ENCODE measurements at regions not wholly inside any gene's neighbourhood (a gene's known extent, or its start where the extent isn't known, plus 50 kb on each side); places are given as distances from the start of the nearest gene placed in this dataset.

GRCh38 chr5:58228896-58229295 is 231.0 kb downstream of the PLK2 start:
- no peaks in the 10 kb centered on the region for H3K27me3 ChIP-seq
- no peak for TF ChIP-seq EP300 (IDR thresholded peaks at IDR 0.05)
- TF ChIP-seq POLR2A (IDR thresholded peaks at IDR 0.05), result no peak
- no peak for TF ChIP-seq POLR2AphosphoS5 (IDR thresholded peaks at IDR 0.05)
- TF ChIP-seq CTCF (IDR thresholded peaks at IDR 0.05), result no peak
- H3K4me3 ChIP-seq, result no peak overlapping the region
- H3K9me3 ChIP-seq, result no peaks in the 10 kb centered on the region
- no peak overlapping the region for H3K27ac ChIP-seq
- 78 to 82% methylated on average over 5 of the region's 5 CpGs for WGBS, 2 donors (ENCODE audit: low coverage in 1 of 2)
- H3K36me3 ChIP-seq, result no peaks in the 10 kb centered on the region
- peak; percentile 19 for ATAC-seq
- peaks cover 0 to 5% (median 0%) of the 10 kb centered on the region in 3 donors for H3K4me1 ChIP-seq

DNA sequence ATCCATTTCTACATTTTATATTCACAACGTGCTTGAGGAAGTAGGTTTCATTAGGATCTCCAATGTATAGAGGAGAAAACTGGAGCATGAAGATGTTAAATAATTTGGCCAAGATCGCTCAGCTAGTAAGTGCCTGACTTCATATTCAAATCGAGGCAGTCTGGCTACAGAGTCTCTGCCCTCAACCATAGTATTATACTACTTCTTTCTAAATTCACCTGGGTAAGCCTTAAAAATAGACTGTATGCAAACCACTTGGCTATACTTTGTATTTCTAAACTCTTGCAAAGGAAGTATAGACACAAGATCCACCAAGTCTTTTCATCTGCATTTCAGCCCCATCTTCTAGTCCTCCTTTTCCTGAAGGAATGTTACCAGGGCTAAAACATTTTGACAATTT is 232.0 kb downstream of the PLK2 start:
- no peak overlapping the region for H3K27ac ChIP-seq
- no peaks in the 10 kb centered on the region for H3K36me3 ChIP-seq
- no peak overlapping the region for H3K4me3 ChIP-seq
- no peaks in the 10 kb centered on the region for H3K27me3 ChIP-seq
- H3K9me3 ChIP-seq, result no peaks in the 10 kb centered on the region
- 72 to 74% methylated on average over 3 of the region's 3 CpGs for WGBS, 2 donors (ENCODE audit: low coverage in 1 of 2)
- no peak for ATAC-seq
- TF ChIP-seq POLR2A (IDR thresholded peaks at IDR 0.05), result no peak
- TF ChIP-seq POLR2AphosphoS5 (IDR thresholded peaks at IDR 0.05), result no peak
- TF ChIP-seq CTCF (IDR thresholded peaks at IDR 0.05), result no peak
- TF ChIP-seq EP300 (IDR thresholded peaks at IDR 0.05), result no peak
- H3K4me1 ChIP-seq, result peaks cover 0 to 5% (median 0%) of the 10 kb centered on the region in 3 donors

- H3K27me3 ChIP-seq, result no peaks in the 10 kb centered on the region
- H3K4me1 ChIP-seq, result peaks cover 0 to 5% (median 0%) of the 10 kb centered on the region in 3 donors
- no peaks in the 10 kb centered on the region for H3K36me3 ChIP-seq
- no peak overlapping the region for H3K27ac ChIP-seq
- H3K9me3 ChIP-seq, result no peaks in the 10 kb centered on the region
- WGBS, 2 donors (ENCODE audit: low coverage in 1 of 2), result 59 to 61% methylated on average over 5 of the region's 5 CpGs
- no peak for ATAC-seq
- TF ChIP-seq CTCF (IDR thresholded peaks at IDR 0.05) (no peak), POLR2AphosphoS5 (IDR thresholded peaks at IDR 0.05) (no peak), EP300 (IDR thresholded peaks at IDR 0.05) (no peak)
- H3K4me3 ChIP-seq, result no peak overlapping the region
Measured at GRCh38 chr5:58224661-58225060, 235.2 kb downstream of the PLK2 start.

DNA sequence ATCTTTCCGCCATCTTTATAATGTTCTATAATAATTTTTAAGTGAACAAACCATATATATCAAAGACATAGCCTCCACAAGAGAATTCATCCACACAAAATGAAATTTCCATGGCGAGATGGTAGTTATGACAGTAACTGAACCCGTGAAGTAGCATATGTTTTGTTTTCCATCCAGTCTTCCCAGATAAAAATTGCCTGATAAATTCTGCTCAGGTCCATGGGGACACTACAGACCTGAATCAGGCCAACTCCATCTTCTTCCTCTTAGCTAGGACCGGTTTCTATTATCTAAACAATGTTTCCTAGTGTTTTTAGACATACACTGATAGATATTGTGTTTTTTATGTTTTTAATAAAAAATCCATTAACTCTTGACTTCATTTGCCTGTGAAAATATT is 235.7 kb downstream of the PLK2 start:
- peaks cover 0 to 5% (median 0%) of the 10 kb centered on the region in 3 donors for H3K4me1 ChIP-seq
- 69 to 75% methylated on average over 4 of the region's 4 CpGs for WGBS, 2 donors (ENCODE audit: low coverage in 1 of 2)
- H3K4me3 ChIP-seq, result no peak overlapping the region
- TF ChIP-seq EP300 (IDR thresholded peaks at IDR 0.05) (no peak), POLR2AphosphoS5 (IDR thresholded peaks at IDR 0.05) (no peak), POLR2A (IDR thresholded peaks at IDR 0.05) (no peak), CTCF (IDR thresholded peaks at IDR 0.05) (no peak)
- H3K27ac ChIP-seq, result no peak overlapping the region
- ATAC-seq, result no peak
- no peaks in the 10 kb centered on the region for H3K36me3 ChIP-seq
- no peaks in the 10 kb centered on the region for H3K27me3 ChIP-seq
- no peaks in the 10 kb centered on the region for H3K9me3 ChIP-seq

DNA sequence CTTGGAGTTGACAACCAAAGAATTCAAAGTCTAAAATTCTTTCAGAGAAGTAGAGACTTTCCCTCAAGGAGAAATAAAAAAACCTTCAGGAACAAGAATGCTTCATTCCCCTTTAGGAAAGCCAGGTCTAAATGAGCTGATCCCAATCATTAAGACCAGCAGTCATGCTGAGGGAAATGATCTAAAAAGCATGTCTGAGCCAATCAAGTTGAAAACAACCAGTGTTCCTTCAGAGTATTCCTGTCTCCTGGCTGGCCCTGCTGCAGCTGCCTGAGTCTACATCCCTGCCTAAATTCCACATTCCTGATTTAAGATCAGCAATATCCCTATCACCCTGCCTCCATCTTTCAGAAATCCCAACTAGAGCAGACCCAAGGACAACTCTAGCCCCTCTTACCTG is 244.5 kb downstream of the PLK2 start:
- no peak for ATAC-seq
- no peak for TF ChIP-seq EP300 (IDR thresholded peaks at IDR 0.05)
- no peak for TF ChIP-seq POLR2AphosphoS5 (IDR thresholded peaks at IDR 0.05)
- no peaks in the 10 kb centered on the region for H3K27me3 ChIP-seq
- H3K4me1 ChIP-seq, result no peaks in the 10 kb centered on the region
- no peak overlapping the region for H3K27ac ChIP-seq
- peaks cover 0 to 12% (median 0%) of the 10 kb centered on the region in 3 donors for H3K9me3 ChIP-seq
- H3K4me3 ChIP-seq, result no peak overlapping the region
- H3K36me3 ChIP-seq, result no peaks in the 10 kb centered on the region
